GM12878 (cell line): ENCODE measurements at regions not wholly inside any gene's neighbourhood (a gene's known extent, or its start where the extent isn't known, plus 50 kb on each side); places are given as distances from the start of the nearest gene placed in this dataset.

Experiments used
- ATAC-seq: fragments of 200-7000 bp; cut with Tn5 transposase; 3 replicates; pipeline ENCODE4 v1.9.1; 2020; ENCODE audit warnings: mild to moderate bottlenecking, moderate library complexity
- BruUV-seq: library from RNA; stranded (reverse); fragments of 400-500 nt; replicated peaks from 2 replicates; lab custom pipeline; 2021; lab: Mats Ljungman, UMichigan
- CTCF ChIA-PET: fragments of 300-600 bp; sonication (Branson Sonifier 250); formaldehyde crosslinking; extraction: SDS; loops from one replicate; lab custom pipeline; 2021; ENCODE audit warnings: inconsistent platforms; lab: Yijun Ruan, JAX
- POLR2A ChIA-PET: fragments of 350-600 bp; formaldehyde crosslinking; extraction: SDS; loops from one replicate; lab custom pipeline; 2021; ENCODE audit warnings: inconsistent platforms; lab: Charles Lee
- RAD21 ChIA-PET: fragments of 300-600 bp; sonication (Branson Sonifier 250); formaldehyde crosslinking; loops from one replicate; lab custom pipeline; 2023; ENCODE audit warnings: antibody characterized with exemption; ENCODE audit not compliant: unreplicated experiment; lab: Charles Lee
- SMC1A ChIA-PET: fragments of 300-600 bp; sonication (Branson Sonifier 250); formaldehyde crosslinking; loops from one replicate; lab custom pipeline; 2023; ENCODE audit not compliant: unreplicated experiment, uncharacterized antibody; lab: Charles Lee
- DNase-seq: peaks from one replicate; pipeline ENCODE4 v3.0.0-alpha.2; 2011; ENCODE audit warnings: low read depth, low spot score
- FAIRE-seq: peaks from 3 replicates; lab custom pipeline; 2011; peaks lifted over from hg19 to GRCh38; lab: Jason Lieb, UNC
- H2AFZ ChIP-seq: 2 replicates; pipeline ENCODE4 v1.6.0; 2011; ENCODE audit warnings: low read depth, low read length, control low read depth; ENCODE audit not compliant: control insufficient read depth
- H3K27ac ChIP-seq: 2 replicates; pipeline ENCODE4 v1.5.1; 2011; ENCODE audit warnings: control low read depth; ENCODE audit not compliant: control insufficient read depth, insufficient read depth
- H3K27me3 ChIP-seq, 2 experiments: replicated peaks in 1 of 2; 2 replicates each; pipeline versions ENCODE4 v1.6.0 to v1.6.1; 2011; ENCODE audit warnings: low read length in 1 of 2; ENCODE audit not compliant: control insufficient read depth in 2 of 2, insufficient read depth in 2 of 2
- H3K36me3 ChIP-seq, 2 experiments: 2 replicates each; pipeline ENCODE4 v1.5.1; 2011; ENCODE audit warnings: low read length in 1 of 2; ENCODE audit not compliant: control insufficient read depth in 2 of 2, insufficient read depth in 2 of 2
- H3K4me1 ChIP-seq: 2 replicates; pipeline ENCODE4 v1.6.1; 2011; ENCODE audit warnings: mild to moderate bottlenecking, low read length, moderate library complexity, mixed read lengths; ENCODE audit not compliant: control insufficient read depth, insufficient read depth
- H3K4me2 ChIP-seq: 2 replicates; pipeline ENCODE4 v1.6.0; 2011; ENCODE audit warnings: control low read depth; ENCODE audit not compliant: control insufficient read depth, insufficient read depth
- H3K4me3 ChIP-seq: fragments of 200-600 bp; sonication (generic); 2 replicates; pipeline ENCODE4 v1.5.1; 2016
- H3K79me2 ChIP-seq: 2 replicates; pipeline ENCODE4 v1.6.0; 2011; ENCODE audit warnings: low read length; ENCODE audit not compliant: control insufficient read depth, insufficient read depth
- H3K9ac ChIP-seq: 2 replicates; pipeline ENCODE4 v1.8.0; 2011; ENCODE audit warnings: low read length, control low read depth, mixed read lengths; ENCODE audit not compliant: control insufficient read depth, insufficient read depth
- H3K9me3 ChIP-seq: replicated peaks from 3 replicates; pipeline ENCODE4 v1.5.1; 2011; ENCODE audit warnings: mild to moderate bottlenecking, low read length; ENCODE audit not compliant: control insufficient read depth, insufficient read depth
- H4K20me1 ChIP-seq: 2 replicates; pipeline ENCODE4 v1.6.0; 2011; ENCODE audit not compliant: control insufficient read depth, insufficient read depth
- ASH2L ChIP-seq: fragments of 300-600, 200-600 bp; sonication (generic); IDR thresholded peaks from 2 replicates; pipeline ENCODE4 v1.6.1; 2017; ENCODE audit warnings: low read depth, mild to moderate bottlenecking, borderline replicate concordance
- CHD4 ChIP-seq: fragments of 200-600 bp; sonication (generic); IDR thresholded peaks from 2 replicates; pipeline ENCODE4 v1.6.1; 2016; ENCODE audit warnings: mild to moderate bottlenecking
- EZH2 ChIP-seq: IDR thresholded peaks from 2 replicates; pipeline ENCODE4 v1.6.1; 2012; ENCODE audit warnings: low read depth, mild to moderate bottlenecking, control low read depth, inconsistent platforms, low read length, borderline replicate concordance; ENCODE audit not compliant: control insufficient read depth
- FOXM1 ChIP-seq: IDR thresholded peaks from 2 replicates; pipeline ENCODE4 v1.6.1; 2012; ENCODE audit warnings: low read depth, mild to moderate bottlenecking, inconsistent platforms, low read length, moderate library complexity
- HDAC2 ChIP-seq: fragments of 200-600 bp; sonication (generic); IDR thresholded peaks from 2 replicates; pipeline ENCODE4 v1.6.1; 2017
- IRF3 ChIP-seq: fragments of 450-650 bp; IDR thresholded peaks from 2 replicates; pipeline ENCODE4 v1.6.1; 2014; ENCODE audit warnings: mild to moderate bottlenecking
- NBN ChIP-seq: fragments of 450-650 bp; IDR thresholded peaks from 2 replicates; pipeline ENCODE4 v1.6.1; 2016
- TARDBP ChIP-seq: IDR thresholded peaks from 2 replicates; pipeline ENCODE4 v1.6.1; 2016; ENCODE audit warnings: borderline replicate concordance
- TCF3 ChIP-seq: IDR thresholded peaks from 2 replicates; pipeline ENCODE4 v1.6.1; 2012; ENCODE audit warnings: low read depth, mild to moderate bottlenecking, low read length, borderline replicate concordance; ENCODE audit not compliant: insufficient read depth
- WRNIP1 ChIP-seq: IDR thresholded peaks from 2 replicates; pipeline ENCODE4 v1.6.1; 2011; ENCODE audit warnings: low read depth, low read length, improper control_type of control experiment, borderline replicate concordance
- WGBS: methylation state at CpG from one replicate; pipeline ENCODE4 v1.1.6; 2016; ENCODE audit warnings: low lambda C conversion rate; ENCODE audit not compliant: insufficient replicate concordance, insufficient coverage; ENCODE audit errors: missing lambda C conversion rate; 5-methylcytosine and 5-hydroxymethylcytosine counted together
- in situ Hi-C: fragments of 300-500 bp; cut with MboI; formaldehyde crosslinking; loops from 9 replicates; pipeline ENCODE4 v1.14.3; 2018; ENCODE audit warnings: mixed read lengths
- intact Hi-C: fragments of 100-400 bp; cut with micrococcal nuclease; formaldehyde crosslinking; loops from one replicate; pipeline ENCODE4 v1.14.2; 2022; ENCODE audit not compliant: unreplicated experiment
- TF ChIP-seq, protein P1 (sequence below), 3 experiments: IDR thresholded peaks in 2 of 3; conservative IDR thresholded peaks in 1 of 3; 2 replicates each; pipeline ENCODE4 v1.5.1; 2011; ENCODE audit warnings: low read depth in 3 of 3, low read length in 3 of 3, mild to moderate bottlenecking in 3 of 3, control low read depth in 2 of 3, moderate library complexity in 2 of 3, inconsistent platforms in 1 of 3, mixed read lengths in 1 of 3; ENCODE audit not compliant: control insufficient read depth in 2 of 3, insufficient read depth in 1 of 3; ENCODE audit errors: extremely low read depth in 1 of 3
- TF ChIP-seq, protein P2 (sequence below): IDR thresholded peaks from 2 replicates; pipeline ENCODE4 v1.6.1; 2012; ENCODE audit warnings: low read length, inconsistent platforms
- TF ChIP-seq, protein P3 (sequence below): fragments of 450-650 bp; IDR thresholded peaks from 2 replicates; pipeline ENCODE4 v1.6.1; 2017; ENCODE audit warnings: antibody characterized with exemption, mild to moderate bottlenecking, moderate library complexity

DNA sequence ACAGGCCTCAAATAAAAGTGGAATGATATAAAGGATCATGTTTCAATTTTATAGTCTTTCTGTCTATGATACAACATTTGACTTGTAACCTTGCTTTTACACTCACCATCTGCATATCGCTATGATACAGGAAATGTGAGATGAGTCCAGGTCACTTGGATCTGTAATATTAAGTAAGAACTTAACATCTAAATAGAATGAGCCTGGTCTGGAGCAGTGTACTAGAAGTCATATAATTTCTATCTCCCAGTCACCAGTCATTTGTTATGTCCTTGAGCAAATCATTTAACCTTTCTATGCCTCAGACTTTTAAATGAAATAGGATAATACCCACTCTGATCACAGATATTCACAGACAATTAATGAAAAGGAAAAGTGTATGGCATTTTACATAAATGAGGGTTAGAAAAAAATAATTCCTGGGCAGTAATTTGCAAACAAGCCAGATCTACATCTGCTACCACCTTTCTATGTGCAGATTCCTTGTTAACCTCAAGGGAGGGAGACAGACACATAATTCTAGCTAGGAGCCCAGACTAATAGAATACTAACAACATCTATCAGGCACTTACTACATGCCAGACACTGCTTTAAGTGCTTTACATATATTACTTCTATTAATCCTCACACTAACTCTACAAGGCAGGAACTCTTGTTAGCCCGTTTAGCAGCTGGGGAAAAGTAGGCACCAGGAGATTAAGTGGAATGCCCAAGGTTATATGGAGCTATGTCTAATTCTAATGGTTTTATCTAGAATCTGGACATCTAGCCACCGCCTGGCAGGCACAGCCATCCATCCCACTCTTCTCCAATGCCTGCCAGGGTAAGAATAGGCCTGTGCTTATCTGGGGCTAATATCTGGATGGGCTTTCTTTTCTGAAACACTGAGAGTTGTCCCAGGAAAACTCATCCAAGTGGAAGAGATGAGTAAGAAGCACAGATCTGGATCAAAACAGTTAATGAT, 313.6 kb upstream of the CDH20 start (continued):
- TF ChIP-seq, protein P1, sequence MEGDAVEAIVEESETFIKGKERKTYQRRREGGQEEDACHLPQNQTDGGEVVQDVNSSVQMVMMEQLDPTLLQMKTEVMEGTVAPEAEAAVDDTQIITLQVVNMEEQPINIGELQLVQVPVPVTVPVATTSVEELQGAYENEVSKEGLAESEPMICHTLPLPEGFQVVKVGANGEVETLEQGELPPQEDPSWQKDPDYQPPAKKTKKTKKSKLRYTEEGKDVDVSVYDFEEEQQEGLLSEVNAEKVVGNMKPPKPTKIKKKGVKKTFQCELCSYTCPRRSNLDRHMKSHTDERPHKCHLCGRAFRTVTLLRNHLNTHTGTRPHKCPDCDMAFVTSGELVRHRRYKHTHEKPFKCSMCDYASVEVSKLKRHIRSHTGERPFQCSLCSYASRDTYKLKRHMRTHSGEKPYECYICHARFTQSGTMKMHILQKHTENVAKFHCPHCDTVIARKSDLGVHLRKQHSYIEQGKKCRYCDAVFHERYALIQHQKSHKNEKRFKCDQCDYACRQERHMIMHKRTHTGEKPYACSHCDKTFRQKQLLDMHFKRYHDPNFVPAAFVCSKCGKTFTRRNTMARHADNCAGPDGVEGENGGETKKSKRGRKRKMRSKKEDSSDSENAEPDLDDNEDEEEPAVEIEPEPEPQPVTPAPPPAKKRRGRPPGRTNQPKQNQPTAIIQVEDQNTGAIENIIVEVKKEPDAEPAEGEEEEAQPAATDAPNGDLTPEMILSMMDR (IDR thresholded peaks at IDR 0.05 in 2 of 3, conservative IDR thresholded peaks at IDR 0.05 in 1 of 3; ENCODE audit: control insufficient read depth in 2 of 3, extremely low read depth in 1 of 3, insufficient read depth in 1 of 3, low read depth in 3 of 3, low read length in 3 of 3), result no peak
- TF ChIP-seq TCF3, result no peak

- H3K4me2 ChIP-seq, result no peak overlapping the region
- no peak overlapping the region for H2AFZ ChIP-seq
- H3K27me3 ChIP-seq, result no peaks in the 10 kb centered on the region
- no peaks in the 10 kb centered on the region for H3K36me3 ChIP-seq
- ChIA-PET CTCF (no interaction called here), RAD21 (no interaction called here), SMC1A (no interaction called here), POLR2A (no interaction called here)
- no peaks in the 10 kb centered on the region for H3K4me1 ChIP-seq
- 0% methylated on average over 1 of the region's 1 CpG for WGBS
- intact Hi-C loops (no loop called here), in situ Hi-C loops (no loop called here)
- TF ChIP-seq WRNIP1 (no peak), TARDBP (no peak), CHD4 (no peak), EZH2 (no peak), NBN (no peak), IRF3 (no peak), FOXM1 (no peak), HDAC2 (no peak), ASH2L (no peak)
- TF ChIP-seq, protein P2, sequence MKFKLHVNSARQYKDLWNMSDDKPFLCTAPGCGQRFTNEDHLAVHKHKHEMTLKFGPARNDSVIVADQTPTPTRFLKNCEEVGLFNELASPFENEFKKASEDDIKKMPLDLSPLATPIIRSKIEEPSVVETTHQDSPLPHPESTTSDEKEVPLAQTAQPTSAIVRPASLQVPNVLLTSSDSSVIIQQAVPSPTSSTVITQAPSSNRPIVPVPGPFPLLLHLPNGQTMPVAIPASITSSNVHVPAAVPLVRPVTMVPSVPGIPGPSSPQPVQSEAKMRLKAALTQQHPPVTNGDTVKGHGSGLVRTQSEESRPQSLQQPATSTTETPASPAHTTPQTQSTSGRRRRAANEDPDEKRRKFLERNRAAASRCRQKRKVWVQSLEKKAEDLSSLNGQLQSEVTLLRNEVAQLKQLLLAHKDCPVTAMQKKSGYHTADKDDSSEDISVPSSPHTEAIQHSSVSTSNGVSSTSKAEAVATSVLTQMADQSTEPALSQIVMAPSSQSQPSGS, result no peak
- TF ChIP-seq, protein P3, sequence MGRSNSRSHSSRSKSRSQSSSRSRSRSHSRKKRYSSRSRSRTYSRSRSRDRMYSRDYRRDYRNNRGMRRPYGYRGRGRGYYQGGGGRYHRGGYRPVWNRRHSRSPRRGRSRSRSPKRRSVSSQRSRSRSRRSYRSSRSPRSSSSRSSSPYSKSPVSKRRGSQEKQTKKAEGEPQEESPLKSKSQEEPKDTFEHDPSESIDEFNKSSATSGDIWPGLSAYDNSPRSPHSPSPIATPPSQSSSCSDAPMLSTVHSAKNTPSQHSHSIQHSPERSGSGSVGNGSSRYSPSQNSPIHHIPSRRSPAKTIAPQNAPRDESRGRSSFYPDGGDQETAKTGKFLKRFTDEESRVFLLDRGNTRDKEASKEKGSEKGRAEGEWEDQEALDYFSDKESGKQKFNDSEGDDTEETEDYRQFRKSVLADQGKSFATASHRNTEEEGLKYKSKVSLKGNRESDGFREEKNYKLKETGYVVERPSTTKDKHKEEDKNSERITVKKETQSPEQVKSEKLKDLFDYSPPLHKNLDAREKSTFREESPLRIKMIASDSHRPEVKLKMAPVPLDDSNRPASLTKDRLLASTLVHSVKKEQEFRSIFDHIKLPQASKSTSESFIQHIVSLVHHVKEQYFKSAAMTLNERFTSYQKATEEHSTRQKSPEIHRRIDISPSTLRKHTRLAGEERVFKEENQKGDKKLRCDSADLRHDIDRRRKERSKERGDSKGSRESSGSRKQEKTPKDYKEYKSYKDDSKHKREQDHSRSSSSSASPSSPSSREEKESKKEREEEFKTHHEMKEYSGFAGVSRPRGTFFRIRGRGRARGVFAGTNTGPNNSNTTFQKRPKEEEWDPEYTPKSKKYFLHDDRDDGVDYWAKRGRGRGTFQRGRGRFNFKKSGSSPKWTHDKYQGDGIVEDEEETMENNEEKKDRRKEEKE, result no peak
- no peaks in the 10 kb centered on the region for H3K9me3 ChIP-seq
- no TSS peak for BruUV-seq
- ATAC-seq, result no peak
- H3K79me2 ChIP-seq, result no peaks in the 10 kb centered on the region
- no peak overlapping the region for H3K4me3 ChIP-seq
- no peak for FAIRE-seq
- H3K27ac ChIP-seq, result no peak overlapping the region
- DNase-seq, result no peak
- no peak overlapping the region for H3K9ac ChIP-seq
- no peaks in the 10 kb centered on the region for H4K20me1 ChIP-seq
Observed at GRCh38 chr18:61025596-61025995, 307.6 kb upstream of the CDH20 start.
